Type B pancreatic cell (in vitro differentiated cells): ENCODE measurements at regions not wholly inside any gene's neighbourhood (a gene's known extent, or its start where the extent isn't known, plus 50 kb on each side); places are given as distances from the start of the nearest gene placed in this dataset.

Experiments
- DNase-seq: peaks from one replicate; pipeline ENCODE4 v3.0.0; 2021; ENCODE audit warnings: mixed read lengths; ENCODE audit not compliant: unreplicated experiment; ENCODE audit errors: extremely low spot score
- H3K27ac Mint-ChIP-seq: 2 replicates; pipeline ENCODE4 v1.8.0; 2021; ENCODE audit warnings: mild to moderate bottlenecking, mixed read lengths
- H3K27me3 Mint-ChIP-seq: 2 replicates; pipeline ENCODE4 v1.8.0; 2021; ENCODE audit warnings: mixed read lengths
- H3K36me3 Mint-ChIP-seq: 2 replicates; pipeline ENCODE4 v1.8.0; 2021; ENCODE audit warnings: mixed read lengths
- H3K4me1 Mint-ChIP-seq: one replicate; pipeline ENCODE4 v1.8.0; 2021; ENCODE audit warnings: mixed read lengths; ENCODE audit not compliant: unreplicated experiment
- H3K4me3 Mint-ChIP-seq: 2 replicates; pipeline ENCODE4 v1.8.0; 2021; ENCODE audit warnings: mild to moderate bottlenecking, mixed read lengths
- H3K9me3 Mint-ChIP-seq: 2 replicates; pipeline ENCODE4 v1.8.0; 2021; ENCODE audit warnings: mixed read lengths
- CTCF ChIP-seq: fragments of 200-600 bp; sonication (generic); conservative IDR thresholded peaks from 2 replicates; pipeline ENCODE4 v1.5.0; 2021; ENCODE audit warnings: antibody characterized with exemption, mild to moderate bottlenecking

- DNase-seq, result no peak
- Mint-ChIP-seq H3K4me3 (no peak overlapping the region), H3K27me3 (peaks cover 13% of the 10 kb centered on the region), H3K4me1 (peaks cover 20% of the 10 kb centered on the region), H3K36me3 (no peaks in the 10 kb centered on the region), H3K27ac (no peak overlapping the region), H3K9me3 (no peaks in the 10 kb centered on the region)
- TF ChIP-seq CTCF, result no peak
Observed at GRCh38 chr2:234708091-234708683, 211.3 kb upstream of the ARL4C start.

- Mint-ChIP-seq H3K36me3 (no peaks in the 10 kb centered on the region), H3K4me3 (no peak overlapping the region), H3K27ac (no peak overlapping the region), H3K27me3 (peaks cover 9% of the 10 kb centered on the region), H3K4me1 (peaks cover 31% of the 10 kb centered on the region), H3K9me3 (no peaks in the 10 kb centered on the region)
- no peak for TF ChIP-seq CTCF
- no peak for DNase-seq
Observed at GRCh38 chr2:234706086-234706485, 209.2 kb upstream of the ARL4C start.

GRCh38 chr2:234705108-234705507 is 208.2 kb upstream of the ARL4C start:
- Mint-ChIP-seq H3K4me1 (peaks cover 24% of the 10 kb centered on the region), H3K27ac (no peak overlapping the region), H3K36me3 (no peaks in the 10 kb centered on the region), H3K27me3 (peaks cover 7% of the 10 kb centered on the region), H3K9me3 (no peaks in the 10 kb centered on the region), H3K4me3 (no peak overlapping the region)
- DNase-seq, result no peak
- no peak for TF ChIP-seq CTCF

DNA sequence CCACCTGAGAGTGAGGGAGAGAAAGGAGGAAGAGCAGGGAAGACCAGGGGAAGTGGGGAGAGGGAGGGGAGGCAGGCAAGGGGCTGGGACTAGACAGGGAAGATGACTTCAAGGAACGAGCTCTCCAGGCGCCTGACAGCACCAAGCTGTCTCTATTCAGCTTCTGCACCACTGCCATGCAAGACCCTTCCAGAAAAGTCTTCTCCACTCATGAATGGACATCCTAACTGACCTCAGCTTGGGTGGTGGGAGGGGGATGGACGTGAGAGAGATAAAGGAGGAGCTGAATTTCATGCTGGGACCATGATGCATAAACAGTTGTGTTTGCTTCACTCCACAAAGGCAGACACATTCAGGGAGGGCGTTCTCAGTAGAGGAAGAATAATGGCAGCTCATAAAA is 206.4 kb upstream of the ARL4C start:
- no peaks in the 10 kb centered on the region for H3K36me3 Mint-ChIP-seq
- peaks cover 5% of the 10 kb centered on the region for H3K9me3 Mint-ChIP-seq
- TF ChIP-seq CTCF, result no peak
- peak overlapping the region; percentile 44 for H3K4me3 Mint-ChIP-seq
- peaks cover 3% of the 10 kb centered on the region for H3K27me3 Mint-ChIP-seq
- H3K4me1 Mint-ChIP-seq, result peaks cover 17% of the 10 kb centered on the region
- DNase-seq, result no peak
- peak overlapping the region; percentile 81 for H3K27ac Mint-ChIP-seq

GRCh38 chr2:234702731-234703225 is 205.9 kb upstream of the ARL4C start:
- peak overlapping the region; percentile 44 for H3K4me3 Mint-ChIP-seq
- no peak for TF ChIP-seq CTCF
- DNase-seq, result no peak
- H3K4me1 Mint-ChIP-seq, result peaks cover 17% of the 10 kb centered on the region
- peaks cover 9% of the 10 kb centered on the region for H3K9me3 Mint-ChIP-seq
- peaks cover 3% of the 10 kb centered on the region for H3K27me3 Mint-ChIP-seq
- peak overlapping the region; percentile 81 for H3K27ac Mint-ChIP-seq
- H3K36me3 Mint-ChIP-seq, result peaks cover 3% of the 10 kb centered on the region

GRCh38 chr2:234701841-234702240 is 205.0 kb upstream of the ARL4C start:
- Mint-ChIP-seq H3K4me1 (peaks cover 17% of the 10 kb centered on the region), H3K9me3 (peaks cover 13% of the 10 kb centered on the region), H3K36me3 (peaks cover 6% of the 10 kb centered on the region), H3K4me3 (no peak overlapping the region), H3K27me3 (peaks cover 3% of the 10 kb centered on the region), H3K27ac (no peak overlapping the region)
- no peak for TF ChIP-seq CTCF
- DNase-seq, result no peak
